ENCODE measurements at regions not wholly inside any gene's neighbourhood (a gene's known extent, or its start where the extent isn't known, plus 50 kb on each side); places are given as distances from the start of the nearest gene placed in this dataset.

DNA sequence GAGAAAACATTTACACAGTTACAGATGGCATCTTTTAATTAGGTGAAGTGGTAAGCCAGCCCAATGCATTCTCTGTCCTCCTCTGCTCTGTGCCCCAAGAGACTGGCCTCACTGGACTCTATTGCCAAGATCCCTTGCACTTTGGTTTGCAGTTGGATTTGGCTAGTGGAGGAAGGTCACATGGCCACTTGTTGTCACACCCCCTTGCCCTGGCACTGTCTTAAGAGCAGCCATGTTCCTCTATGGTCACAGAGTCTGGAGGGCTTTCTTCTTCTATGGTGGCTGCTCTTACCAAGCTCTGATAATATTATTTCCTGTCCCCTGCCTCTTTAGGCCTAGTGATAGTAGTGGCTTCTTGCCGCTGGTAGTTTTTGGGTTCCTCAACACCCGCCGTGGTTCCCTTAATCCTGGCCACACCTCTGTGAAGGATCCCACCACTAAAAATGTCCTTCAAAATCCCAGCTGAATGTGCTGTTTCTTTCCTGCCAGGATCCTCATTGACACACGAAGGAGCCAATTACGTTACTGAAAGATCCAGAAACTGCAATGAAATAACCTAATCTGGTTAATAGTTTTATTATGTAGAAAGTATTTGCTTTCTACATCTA is 111.1 kb downstream of the CDC42EP3 start:
- Histone ChIP-seq H3K27me3 (no peaks in the 10 kb centered on the region), H3K9me3 (replicated peaks in 1 of 3) (no peaks in the 10 kb centered on the region), H3K36me3 (replicated peaks in 1 of 2) (no peaks in the 10 kb centered on the region), H3K4me3 (no peak overlapping the region), H3K4me1 (replicated peaks in 1 of 2) (peaks cover 3 to 15% of the 10 kb centered on the region in 2 donors), H3K27ac (no peak overlapping the region)
- no peak for TF ChIP-seq POLR2A (IDR thresholded peaks at IDR 0.05)
- TF ChIP-seq, protein P1, sequence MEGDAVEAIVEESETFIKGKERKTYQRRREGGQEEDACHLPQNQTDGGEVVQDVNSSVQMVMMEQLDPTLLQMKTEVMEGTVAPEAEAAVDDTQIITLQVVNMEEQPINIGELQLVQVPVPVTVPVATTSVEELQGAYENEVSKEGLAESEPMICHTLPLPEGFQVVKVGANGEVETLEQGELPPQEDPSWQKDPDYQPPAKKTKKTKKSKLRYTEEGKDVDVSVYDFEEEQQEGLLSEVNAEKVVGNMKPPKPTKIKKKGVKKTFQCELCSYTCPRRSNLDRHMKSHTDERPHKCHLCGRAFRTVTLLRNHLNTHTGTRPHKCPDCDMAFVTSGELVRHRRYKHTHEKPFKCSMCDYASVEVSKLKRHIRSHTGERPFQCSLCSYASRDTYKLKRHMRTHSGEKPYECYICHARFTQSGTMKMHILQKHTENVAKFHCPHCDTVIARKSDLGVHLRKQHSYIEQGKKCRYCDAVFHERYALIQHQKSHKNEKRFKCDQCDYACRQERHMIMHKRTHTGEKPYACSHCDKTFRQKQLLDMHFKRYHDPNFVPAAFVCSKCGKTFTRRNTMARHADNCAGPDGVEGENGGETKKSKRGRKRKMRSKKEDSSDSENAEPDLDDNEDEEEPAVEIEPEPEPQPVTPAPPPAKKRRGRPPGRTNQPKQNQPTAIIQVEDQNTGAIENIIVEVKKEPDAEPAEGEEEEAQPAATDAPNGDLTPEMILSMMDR (IDR thresholded peaks at IDR 0.05): no peak
- no peak for DNase-seq
- WGBS, 4 donors: 88 to 97% (median 91%) methylated on average over 5 of the region's 5 CpGs
- intact Hi-C loops (cut with DNase I): no loop called here

DNA sequence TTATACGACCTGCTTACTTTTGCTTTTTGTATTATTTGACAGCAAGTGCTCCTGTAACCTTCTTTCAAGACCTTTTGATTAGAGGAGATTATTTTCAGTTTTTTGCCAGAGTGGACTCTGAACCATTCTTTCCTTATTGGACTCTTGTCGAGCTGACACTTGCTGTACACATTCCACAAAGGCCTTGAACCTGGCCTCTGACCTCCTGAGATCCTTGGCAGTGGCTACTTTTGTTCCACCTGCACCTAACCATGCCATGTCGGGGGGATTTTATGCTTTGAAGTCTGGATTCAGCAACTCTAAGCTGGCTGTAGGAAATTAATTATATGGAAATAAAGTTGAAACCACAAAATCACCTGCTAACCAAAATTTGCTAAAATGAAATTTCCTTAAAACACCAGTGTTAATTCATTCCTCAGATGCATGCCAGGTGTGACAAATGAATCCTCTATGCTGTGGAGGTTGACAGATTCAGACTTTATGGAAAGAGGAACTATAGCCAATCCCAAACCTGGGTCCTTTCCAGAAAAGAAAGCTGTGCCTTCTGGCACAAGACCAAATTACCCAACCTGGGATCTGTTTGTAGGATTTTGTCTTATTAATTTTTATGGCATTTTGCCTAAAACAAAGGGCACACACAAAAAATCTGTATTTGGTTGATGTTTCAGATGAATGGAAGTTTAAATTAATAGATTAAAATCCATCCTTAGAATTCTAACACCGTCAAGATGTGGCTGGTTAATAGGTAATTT is 110.4 kb downstream of the CDC42EP3 start:
- no peak for DNase-seq
- WGBS, 4 donors: 73 to 78% (median 73%) methylated on average over 4 of the region's 4 CpGs
- TF ChIP-seq POLR2A (IDR thresholded peaks at IDR 0.05): no peak
- TF ChIP-seq, protein P1 (IDR thresholded peaks at IDR 0.05): no peak
- intact Hi-C loops (cut with DNase I): no loop called here
- Histone ChIP-seq H3K9me3 (replicated peaks in 1 of 3) (no peaks in the 10 kb centered on the region), H3K27me3 (no peaks in the 10 kb centered on the region), H3K27ac (no peak overlapping the region), H3K36me3 (replicated peaks in 1 of 2) (no peaks in the 10 kb centered on the region), H3K4me1 (replicated peaks in 1 of 2) (peaks cover 3 to 18% of the 10 kb centered on the region in 2 donors), H3K4me3 (no peak overlapping the region)

DNA sequence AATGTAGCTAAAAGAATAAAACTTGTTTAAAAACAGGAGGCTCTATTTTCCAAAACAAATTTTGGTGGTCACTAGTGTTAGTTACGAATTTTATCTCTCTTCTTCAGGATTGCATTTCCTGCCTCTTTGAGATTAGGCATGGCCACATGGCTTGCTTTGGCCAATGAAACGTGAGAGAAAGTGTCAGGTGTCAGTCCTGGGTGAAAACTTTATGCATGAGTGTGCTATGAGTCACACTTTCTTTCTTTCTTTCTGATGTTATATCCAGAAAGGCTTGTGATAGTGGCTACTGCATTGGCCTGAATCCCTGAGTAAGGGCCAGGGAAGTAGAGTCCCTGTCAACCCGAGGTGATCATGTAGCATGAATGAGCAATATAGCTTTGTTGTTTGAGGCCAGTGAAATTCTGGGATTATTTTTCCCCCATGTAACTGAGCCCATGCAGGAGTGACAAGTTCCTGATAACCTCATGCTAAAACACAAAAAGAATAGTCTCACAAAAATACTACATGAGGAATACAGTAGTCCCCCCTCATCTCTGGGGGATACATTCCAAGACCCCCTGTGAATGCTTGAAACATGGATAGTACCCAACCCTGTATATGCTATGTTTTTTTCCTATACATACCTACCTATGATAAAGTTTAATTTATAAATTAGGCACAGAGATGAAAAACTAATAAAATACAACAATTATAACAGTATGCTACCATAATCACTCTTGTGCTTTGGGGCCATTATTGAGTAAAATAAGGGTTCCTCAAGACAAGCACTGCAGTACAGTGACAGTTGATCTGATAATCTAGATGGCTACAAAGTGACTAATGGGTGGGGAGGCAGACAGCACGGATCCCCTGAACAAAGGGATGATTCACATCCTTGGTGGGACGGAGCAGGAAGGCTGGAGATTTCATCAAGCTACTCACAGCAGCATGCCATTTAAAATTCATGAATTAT is 109.5 kb downstream of the CDC42EP3 start:
- Histone ChIP-seq H3K27ac (peak overlapping the region in 1 of 5 donors; percentile 11), H3K4me3 (no peak overlapping the region), H3K4me1 (replicated peaks in 1 of 2) (peaks cover 3 to 22% of the 10 kb centered on the region in 2 donors), H3K27me3 (no peaks in the 10 kb centered on the region), H3K36me3 (replicated peaks in 1 of 2) (no peaks in the 10 kb centered on the region), H3K9me3 (replicated peaks in 1 of 3) (no peaks in the 10 kb centered on the region)
- intact Hi-C loops (cut with DNase I): no loop called here
- 38 to 61% (median 46%) methylated on average over 5 of the region's 5 CpGs for WGBS, 4 donors
- DNase-seq: peak in 2 of 7 donors; percentile 11 to 24
- TF ChIP-seq, protein P1 (IDR thresholded peaks at IDR 0.05): no peak
- TF ChIP-seq POLR2A (IDR thresholded peaks at IDR 0.05): no peak
